Suprapubic skin (tissue), 4 donors: ENCODE measurements at regions not wholly inside any gene's neighbourhood (a gene's known extent, or its start where the extent isn't known, plus 50 kb on each side); places are given as distances from the start of the nearest gene placed in this dataset.
"Not testable (repeated sequence)": the region's sequence is repeated elsewhere in the genome, so short reads cannot be mapped to it uniquely, and the experiment has no call there.

Experiments
- EP300 ChIP-seq: sonication (generic); formaldehyde crosslinking; IDR thresholded peaks from one replicate; pipeline ENCODE4 v1.6.1; 2017; ENCODE audit warnings: antibody characterized with exemption
- POLR2AphosphoS5 ChIP-seq, 3 donors: sonication (generic); formaldehyde crosslinking; IDR thresholded peaks; one replicate each; pipeline ENCODE4 v1.6.1; 2017; ENCODE audit warnings: antibody characterized with exemption in 3 of 3

- TF ChIP-seq POLR2AphosphoS5 (IDR thresholded peaks at IDR 0.05); EP300: not testable (repeated sequence)
These were observed 174.3 kb upstream of the PLGLB2 start for GRCh38 chr2:87573386-87574192.
